K562 (cell line): ENCODE measurements at regions not wholly inside any gene's neighbourhood (a gene's known extent, or its start where the extent isn't known, plus 50 kb on each side); places are given as distances from the start of the nearest gene placed in this dataset.

Experiments used
- ATAC-seq: fragments of 200-7000 bp; cut with Tn5 transposase; 3 replicates; pipeline ENCODE4 v1.9.1; 2020; ENCODE audit warnings: moderate library complexity
- BruUV-seq: library from RNA; stranded (reverse); fragments of 400-500 nt; replicated peaks from 2 replicates; lab custom pipeline; 2021; lab: Mats Ljungman, UMichigan
- CTCF ChIA-PET: fragments of 300-600 bp; formaldehyde crosslinking; extraction: SDS; loops from one replicate; lab custom pipeline; 2021; ENCODE audit warnings: low intra/inter-chr PET ratio; lab: Yijun Ruan, JAX
- POLR2A ChIA-PET: fragments of 300-600, 350-650 bp; sonication (Branson Sonifier 250); formaldehyde crosslinking; extraction: SDS; loops from one replicate; lab custom pipeline; 2021; ENCODE audit warnings: antibody characterized with exemption, inconsistent platforms; lab: Yijun Ruan, JAX
- DNase-seq, 4 experiments: peaks; one replicate each; pipeline versions ENCODE4 v3.0.0 to v3.0.0-alpha.2; 2011 to 2018; ENCODE audit warnings: low spot score in 3 of 4, mixed read lengths in 3 of 4; ENCODE audit errors: extremely low read depth in 1 of 4
- FAIRE-seq: peaks from 2 replicates; lab custom pipeline; 2011; peaks lifted over from hg19 to GRCh38; lab: Jason Lieb, UNC
- H2AFZ ChIP-seq: 2 replicates; pipeline ENCODE4 v1.6.0; 2011; ENCODE audit warnings: low read depth, low read length, control low read depth, inconsistent platforms
- H3K27ac ChIP-seq: fragments of 200-600 bp; 3 replicates; pipeline ENCODE4 v1.8.0; 2011; ENCODE audit warnings: low read depth, mild to moderate bottlenecking, control low read depth, inconsistent platforms, low read length, moderate library complexity, mixed read lengths; ENCODE audit errors: extremely low read depth
- H3K27me3 ChIP-seq, 2 experiments: fragments of 300-600 bp in 1 of 2; 2 replicates in 1 of 2; 3 replicates in 1 of 2; pipeline versions ENCODE4 v1.6.0 to v1.8.0; 2011; ENCODE audit warnings: inconsistent platforms in 2 of 2, low read length in 2 of 2, mild to moderate bottlenecking in 1 of 2, mixed read lengths in 1 of 2, moderate library complexity in 1 of 2; ENCODE audit not compliant: control insufficient read depth in 2 of 2, insufficient read depth in 2 of 2
- H3K36me3 ChIP-seq: fragments of 300-600 bp; 3 replicates; pipeline ENCODE4 v1.8.0; 2011; ENCODE audit warnings: mild to moderate bottlenecking, low read length, inconsistent platforms; ENCODE audit not compliant: control insufficient read depth, insufficient read depth
- H3K4me1 ChIP-seq, 2 experiments: fragments of 200-600 bp in 1 of 2; replicated peaks in 1 of 2; 2 replicates in 1 of 2; 3 replicates in 1 of 2; pipeline versions ENCODE4 v1.5.1 to v1.8.0; 2011; ENCODE audit warnings: inconsistent platforms in 2 of 2, low read length in 2 of 2, mild to moderate bottlenecking in 1 of 2, mixed read lengths in 1 of 2, moderate library complexity in 1 of 2; ENCODE audit not compliant: control insufficient read depth in 2 of 2, insufficient read depth in 2 of 2
- H3K4me2 ChIP-seq: 2 replicates; pipeline ENCODE4 v1.6.1; 2011; ENCODE audit warnings: low read length, control low read depth, inconsistent platforms, mixed read lengths; ENCODE audit not compliant: insufficient read depth
- H3K4me3 ChIP-seq: fragments of 200-600 bp; sonication (generic), shearing (Covaris generic); 2 replicates; pipeline ENCODE4 v1.5.1; 2016; ENCODE audit warnings: control low read depth, inconsistent platforms
- H3K79me2 ChIP-seq: fragments of 200-600 bp; 3 replicates; pipeline ENCODE4 v1.8.0; 2011; ENCODE audit warnings: low read length, inconsistent platforms; ENCODE audit not compliant: control insufficient read depth, insufficient read depth
- H3K9ac ChIP-seq, 2 experiments: 2 replicates each; pipeline versions ENCODE4 v1.6.0 to v1.6.1; 2011; ENCODE audit warnings: low read depth in 2 of 2, low read length in 2 of 2, control low read depth in 1 of 2, inconsistent platforms in 1 of 2, mild to moderate bottlenecking in 1 of 2, mixed read lengths in 1 of 2; ENCODE audit not compliant: insufficient read depth in 1 of 2
- H3K9me1 ChIP-seq: one replicate; pipeline ENCODE4 v1.6.0; 2011; ENCODE audit warnings: inconsistent platforms, mild to moderate bottlenecking, low read length, moderate library complexity; ENCODE audit not compliant: control insufficient read depth, insufficient read depth
- H3K9me3 ChIP-seq: replicated peaks from 2 replicates; pipeline ENCODE4 v1.5.1; 2011; ENCODE audit warnings: low read depth, low read length, inconsistent platforms; ENCODE audit not compliant: control insufficient read depth, insufficient read depth
- H4K20me1 ChIP-seq: replicated peaks from 2 replicates; pipeline ENCODE4 v1.6.1; 2011; ENCODE audit warnings: low read length, inconsistent platforms, mixed read lengths; ENCODE audit not compliant: control insufficient read depth, insufficient read depth
- KAT2B ChIP-seq: IDR thresholded peaks from one replicate; pipeline ENCODE4 v1.6.1; 2012; ENCODE audit warnings: low read depth, mild to moderate bottlenecking, control low read depth, inconsistent platforms, low read length, moderate library complexity
- MED1 ChIP-seq: sonication (generic); formaldehyde crosslinking; IDR thresholded peaks from 2 replicates; pipeline ENCODE4 v1.8.1; 2023; ENCODE audit warnings: missing genetic modification reagents, borderline replicate concordance
- NR2F6 ChIP-seq: fragments of 450-650 bp; formaldehyde crosslinking; IDR thresholded peaks from 2 replicates; pipeline ENCODE4 v1.4.0; 2020; ENCODE audit warnings: mild to moderate bottlenecking
- POLR2B ChIP-seq: fragments of 450-650 bp; IDR thresholded peaks from 2 replicates; pipeline ENCODE4 v1.6.1; 2018; ENCODE audit warnings: low read depth; ENCODE audit not compliant: partially characterized antibody
- PTTG1 ChIP-seq: fragments of 450-650 bp; IDR thresholded peaks from 2 replicates; pipeline ENCODE4 v1.6.1; 2016; ENCODE audit warnings: low read depth, mild to moderate bottlenecking, missing genetic modification characterization, missing compliant biosample characterization
- RBM39 ChIP-seq: fragments of 200-400 bp; formaldehyde crosslinking; optimal IDR thresholded peaks from 2 replicates; pipeline ENCODE3; 2018; ENCODE audit warnings: low read depth, low read length
- STAT5B ChIP-seq: fragments of 250-450 bp; sonication (Bioruptor Pico); IDR thresholded peaks from 2 replicates; pipeline ENCODE4 v1.8.0; 2021; ENCODE audit warnings: mild to moderate bottlenecking, inconsistent platforms
- TCF7 ChIP-seq: sonication (generic); IDR thresholded peaks from 2 replicates; pipeline ENCODE4 v1.6.1; 2016; ENCODE audit warnings: antibody characterized with exemption, borderline replicate concordance
- ZBTB40 ChIP-seq, 2 experiments: fragments of 450-650 bp in 1 of 2; sonication (generic) in 1 of 2; formaldehyde crosslinking in 1 of 2; IDR thresholded peaks; 2 replicates each; pipeline versions ENCODE4 v1.7.1 to v1.9.0; 2016 to 2022; ENCODE audit warnings: inconsistent platforms in 1 of 2, mild to moderate bottlenecking in 1 of 2, missing genetic modification reagents in 1 of 2
- ZNF639 ChIP-seq, 2 experiments: fragments of 200-800 bp in 1 of 2; sonication (Bioruptor generic) in 1 of 2; sonication (generic) in 1 of 2; formaldehyde crosslinking in 1 of 2; IDR thresholded peaks in 1 of 2; conservative IDR thresholded peaks in 1 of 2; 2 replicates each; pipeline versions ENCODE4 v1.5.0 to v1.6.1; 2016 to 2020; ENCODE audit warnings: missing compliant biosample characterization in 1 of 2, missing genetic modification characterization in 1 of 2, missing genetic modification reagents in 1 of 2
- WGBS: fragments of 100-300 bp; shearing (Covaris generic); methylation state at CpG from one replicate; pipeline ENCODE4 v1.1.6; 2016; ENCODE audit warnings: low coverage, mixed read lengths; ENCODE audit not compliant: insufficient coverage; ENCODE audit errors: missing lambda C conversion rate; 5-methylcytosine and 5-hydroxymethylcytosine counted together
- in situ Hi-C: fragments of 300-500 bp; cut with MboI; formaldehyde crosslinking; loops from 4 replicates; pipeline ENCODE4 v1.15.0; 2018; ENCODE audit warnings: inconsistent platforms, mixed read lengths
- intact Hi-C: fragments of 100-400 bp; cut with micrococcal nuclease; formaldehyde crosslinking; loops from 2 replicates; pipeline ENCODE4 v1.14.2; 2022

- TF ChIP-seq ZBTB40 (IDR thresholded peaks at IDR 0.05) (no peak), ZBTB40 (CRISPR knock-in tag; IDR thresholded peaks at IDR 0.05) (no peak)
Observed at GRCh38 chr2:88345842-88346241, 106.7 kb downstream of the FOXI3 start (continued).

- no peaks in the 10 kb centered on the region for H3K79me2 ChIP-seq
- no peak overlapping the region for H2AFZ ChIP-seq
- no peaks in the 10 kb centered on the region for H3K9me3 ChIP-seq
- no peak overlapping the region for H3K4me2 ChIP-seq
- ATAC-seq (no peak), DNase-seq (no peak), FAIRE-seq (no peak)
- no peak overlapping the region for H3K9ac ChIP-seq
- peaks cover 1 to 16% of the 10 kb centered on the region in 2 experiments; a peak in 3 of 5 replicates for H3K27me3 ChIP-seq
- ChIA-PET CTCF (no interaction called here), POLR2A (no interaction called here)
- no peak overlapping the region for H3K4me3 ChIP-seq
- H3K9me1 ChIP-seq = no peaks in the 10 kb centered on the region
- H3K36me3 ChIP-seq = no peaks in the 10 kb centered on the region
- no peaks in the 10 kb centered on the region for H3K4me1 ChIP-seq
- BruUV-seq = no TSS peak
- no peaks in the 10 kb centered on the region for H4K20me1 ChIP-seq
- no peak overlapping the region for H3K27ac ChIP-seq
- intact Hi-C loops = no loop called here
- WGBS = 4% methylated on average over 4 of the region's 4 CpGs
- in situ Hi-C loops = no loop called here
- TF ChIP-seq ZNF639 (CRISPR knock-in tag; conservative IDR thresholded peaks at IDR 0.05 in 1 of 2, IDR thresholded peaks at IDR 0.05 in 1 of 2) = no peak
- no peak for TF ChIP-seq STAT5B (CRISPR knock-in tag)
- TF ChIP-seq POLR2B = no peak
- no peak for TF ChIP-seq RBM39
- TF ChIP-seq PTTG1 = no peak
- TF ChIP-seq TCF7 = no peak
- TF ChIP-seq KAT2B = no peak
- TF ChIP-seq NR2F6 (CRISPR knock-in tag) = no peak
- no peak for TF ChIP-seq MED1 (CRISPR knock-in tag)
Observed at GRCh38 chr2:88342749-88343148, 109.7 kb downstream of the FOXI3 start.
